ENCODE measurements at regions not wholly inside any gene's neighbourhood (a gene's known extent, or its start where the extent isn't known, plus 50 kb on each side); places are given as distances from the start of the nearest gene placed in this dataset.
"Not testable (repeated sequence)": the region's sequence is repeated elsewhere in the genome, so short reads cannot be mapped to it uniquely, and the experiment has no call there.

- DNase-seq (ENCODE audit: extremely low spot score): no peak
- no peak overlapping the region for H3K4me3 ChIP-seq (ENCODE audit: low read depth, low read length)
- no peaks in the 10 kb centered on the region for H3K36me3 ChIP-seq (ENCODE audit: insufficient read depth)
- WGBS: 83% methylated on average over 6 of the region's 6 CpGs
- H3K27ac ChIP-seq (ENCODE audit: low read depth): no peak overlapping the region
- no peaks in the 10 kb centered on the region for H3K4me1 ChIP-seq (ENCODE audit: insufficient read depth)
Observed at GRCh38 chr2:58612973-58613372, 371.8 kb upstream of the FANCL start.

- Histone ChIP-seq H3K27ac (ENCODE audit: low read depth) (no peak overlapping the region), H3K4me1 (ENCODE audit: insufficient read depth) (no peaks in the 10 kb centered on the region), H3K4me3 (ENCODE audit: low read depth, low read length) (no peak overlapping the region), H3K36me3 (ENCODE audit: insufficient read depth) (no peaks in the 10 kb centered on the region)
- WGBS: 77% methylated on average over 1 of the region's 1 CpG
- no peak for DNase-seq (ENCODE audit: extremely low spot score)
Observed at GRCh38 chr2:58609326-58609725, 368.2 kb upstream of the FANCL start.

- DNase-seq (ENCODE audit: extremely low spot score): no peak
- no peak overlapping the region for H3K4me3 ChIP-seq (ENCODE audit: low read depth, low read length)
- no peaks in the 10 kb centered on the region for H3K4me1 ChIP-seq (ENCODE audit: insufficient read depth)
- WGBS: 38% methylated on average over 1 of the region's 1 CpG
- H3K36me3 ChIP-seq (ENCODE audit: insufficient read depth): no peaks in the 10 kb centered on the region
- H3K27ac ChIP-seq (ENCODE audit: low read depth): no peak overlapping the region
Observed at GRCh38 chr2:58608146-58608545, 367.0 kb upstream of the FANCL start.

GRCh38 chr2:58607448-58607847 is 366.3 kb upstream of the FANCL start:
- H3K4me3 ChIP-seq (ENCODE audit: low read depth, low read length): no peak overlapping the region
- H3K36me3 ChIP-seq (ENCODE audit: insufficient read depth): no peaks in the 10 kb centered on the region
- no peak overlapping the region for H3K27ac ChIP-seq (ENCODE audit: low read depth)
- no peak for DNase-seq (ENCODE audit: extremely low spot score)
- WGBS: 89% methylated on average over 2 of the region's 2 CpGs
- H3K4me1 ChIP-seq (ENCODE audit: insufficient read depth): no peaks in the 10 kb centered on the region

GRCh38 chr2:58606799-58607198 is 365.7 kb upstream of the FANCL start:
- H3K36me3 ChIP-seq (ENCODE audit: insufficient read depth): no peaks in the 10 kb centered on the region
- no peak for DNase-seq (ENCODE audit: extremely low spot score)
- no peaks in the 10 kb centered on the region for H3K4me1 ChIP-seq (ENCODE audit: insufficient read depth)
- H3K4me3 ChIP-seq (ENCODE audit: low read depth, low read length): no peak overlapping the region
- no peak overlapping the region for H3K27ac ChIP-seq (ENCODE audit: low read depth)

GRCh38 chr2:58604096-58604495 is 363.0 kb upstream of the FANCL start:
- no peak overlapping the region for H3K4me3 ChIP-seq (ENCODE audit: low read depth, low read length)
- no peak for DNase-seq (ENCODE audit: extremely low spot score)
- 84% methylated on average over 1 of the region's 1 CpG for WGBS

GRCh38 chr2:58601017-58601416 is 359.9 kb upstream of the FANCL start:
- WGBS: 88% methylated on average over 2 of the region's 2 CpGs
- Histone ChIP-seq H3K4me3 (ENCODE audit: low read depth, low read length) (no peak overlapping the region), H3K4me1 (ENCODE audit: insufficient read depth) (no peaks in the 10 kb centered on the region), H3K27ac (ENCODE audit: low read depth) (no peak overlapping the region), H3K36me3 (ENCODE audit: insufficient read depth) (no peaks in the 10 kb centered on the region)
- no peak for DNase-seq (ENCODE audit: extremely low spot score)

More at GRCh38 chr2:58604096-58604495, 363.0 kb upstream of the FANCL start:
- Histone ChIP-seq H3K36me3 (ENCODE audit: insufficient read depth) (no peaks in the 10 kb centered on the region), H3K27ac (ENCODE audit: low read depth) (no peak overlapping the region), H3K4me1 (ENCODE audit: insufficient read depth) (no peaks in the 10 kb centered on the region)

- no peak overlapping the region for H3K27ac ChIP-seq (ENCODE audit: low read depth)
- no peaks in the 10 kb centered on the region for H3K4me1 ChIP-seq (ENCODE audit: insufficient read depth)
- no peaks in the 10 kb centered on the region for H3K36me3 ChIP-seq (ENCODE audit: insufficient read depth)
- 87% methylated on average over 3 of the region's 3 CpGs for WGBS
- no peak overlapping the region for H3K4me3 ChIP-seq (ENCODE audit: low read depth, low read length)
- no peak for DNase-seq (ENCODE audit: extremely low spot score)
Observed at GRCh38 chr2:58598171-58598570, 357.0 kb upstream of the FANCL start.

- H3K4me1 ChIP-seq (ENCODE audit: insufficient read depth): no peaks in the 10 kb centered on the region
- H3K36me3 ChIP-seq (ENCODE audit: insufficient read depth): no peaks in the 10 kb centered on the region
- WGBS: 45% methylated on average over 3 of the region's 3 CpGs
- no peak for DNase-seq (ENCODE audit: extremely low spot score)
- no peak overlapping the region for H3K4me3 ChIP-seq (ENCODE audit: low read depth, low read length)
- no peak overlapping the region for H3K27ac ChIP-seq (ENCODE audit: low read depth)
Observed at GRCh38 chr2:58595714-58596113, 354.6 kb upstream of the FANCL start.

- Histone ChIP-seq H3K4me1 (ENCODE audit: insufficient read depth) (no peaks in the 10 kb centered on the region), H3K36me3 (ENCODE audit: insufficient read depth) (no peaks in the 10 kb centered on the region), H3K4me3 (ENCODE audit: low read depth, low read length) (no peak overlapping the region), H3K27ac (ENCODE audit: low read depth) (no peak overlapping the region)
- DNase-seq (ENCODE audit: extremely low spot score): no peak
Observed at GRCh38 chr2:58594762-58595161, 353.6 kb upstream of the FANCL start.

- H3K27ac ChIP-seq (ENCODE audit: low read depth): no peak overlapping the region
- no peaks in the 10 kb centered on the region for H3K36me3 ChIP-seq (ENCODE audit: insufficient read depth)
- H3K4me1 ChIP-seq (ENCODE audit: insufficient read depth): no peaks in the 10 kb centered on the region
- 45% methylated on average over 4 of the region's 4 CpGs for WGBS
- no peak overlapping the region for H3K4me3 ChIP-seq (ENCODE audit: low read depth, low read length)
- DNase-seq (ENCODE audit: extremely low spot score): no peak
Observed at GRCh38 chr2:58594175-58594574, 353.1 kb upstream of the FANCL start.

GRCh38 chr2:58586178-58586577 is 345.1 kb upstream of the FANCL start:
- WGBS: 83% methylated on average over 5 of the region's 5 CpGs
- not testable (repeated sequence) for H3K27ac ChIP-seq (ENCODE audit: low read depth); H3K4me1 ChIP-seq (ENCODE audit: insufficient read depth); H3K4me3 ChIP-seq (ENCODE audit: low read depth, low read length); H3K36me3 ChIP-seq (ENCODE audit: insufficient read depth); DNase-seq (ENCODE audit: extremely low spot score)

- Histone ChIP-seq H3K36me3 (ENCODE audit: insufficient read depth) (no peaks in the 10 kb centered on the region), H3K4me3 (ENCODE audit: low read depth, low read length) (no peak overlapping the region), H3K27ac (ENCODE audit: low read depth) (no peak overlapping the region), H3K4me1 (ENCODE audit: insufficient read depth) (no peaks in the 10 kb centered on the region)
- DNase-seq (ENCODE audit: extremely low spot score): no peak
- WGBS: 93% methylated on average over 5 of the region's 5 CpGs
Observed at GRCh38 chr2:58585233-58585632, 344.1 kb upstream of the FANCL start.

GRCh38 chr2:58584606-58585118 is 343.5 kb upstream of the FANCL start:
- DNase-seq (ENCODE audit: extremely low spot score): no peak
- 88% methylated on average over 4 of the region's 4 CpGs for WGBS
- H3K4me1 ChIP-seq (ENCODE audit: insufficient read depth): no peaks in the 10 kb centered on the region
- no peak overlapping the region for H3K4me3 ChIP-seq (ENCODE audit: low read depth, low read length)
- no peak overlapping the region for H3K27ac ChIP-seq (ENCODE audit: low read depth)
- H3K36me3 ChIP-seq (ENCODE audit: insufficient read depth): no peaks in the 10 kb centered on the region

- DNase-seq (ENCODE audit: extremely low spot score): no peak
- 93% methylated on average over 2 of the region's 2 CpGs for WGBS
- Histone ChIP-seq H3K4me1 (ENCODE audit: insufficient read depth) (no peaks in the 10 kb centered on the region), H3K27ac (ENCODE audit: low read depth) (no peak overlapping the region), H3K36me3 (ENCODE audit: insufficient read depth) (no peaks in the 10 kb centered on the region), H3K4me3 (ENCODE audit: low read depth, low read length) (no peak overlapping the region)
Observed at GRCh38 chr2:58578276-58578675, 337.2 kb upstream of the FANCL start.
